HG02623 (cell line): ENCODE measurements at regions not wholly inside any gene's neighbourhood (a gene's known extent, or its start where the extent isn't known, plus 50 kb on each side); places are given as distances from the start of the nearest gene placed in this dataset.
"Not testable (repeated sequence)": the region's sequence is repeated elsewhere in the genome, so short reads cannot be mapped to it uniquely, and the experiment has no call there.

ENCODE experiments used
- ATAC-seq: cut with Tn5 transposase; IDR thresholded peaks from one replicate; pipeline ENCODE4 v1.9.1; 2021; ENCODE audit warnings: moderate library complexity; ENCODE audit not compliant: unreplicated experiment

- ATAC-seq: no peak
These were observed 662.0 kb upstream of the GBE1 start for GRCh38 chr3:82423268-82424030.

DNA sequence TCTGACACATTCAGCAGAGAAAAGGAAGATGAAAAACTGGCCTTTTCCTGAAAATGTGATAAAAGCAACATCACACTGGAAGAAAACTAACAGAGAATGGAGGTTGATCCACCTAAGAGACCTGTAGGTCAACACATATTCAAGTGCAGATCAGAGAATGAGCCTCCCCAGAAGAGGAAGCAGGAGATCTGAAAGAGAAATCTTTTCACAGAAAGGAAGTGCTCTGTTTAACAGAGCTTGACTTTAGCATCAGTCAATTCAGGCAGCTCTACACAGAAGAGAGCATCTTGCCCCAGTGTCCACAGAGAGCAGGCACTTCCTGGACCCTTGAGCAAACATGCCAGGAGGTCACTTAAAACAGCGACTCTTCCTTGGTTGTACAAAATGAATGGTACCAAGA, 655.4 kb upstream of the GBE1 start:
- no peak for ATAC-seq

DNA sequence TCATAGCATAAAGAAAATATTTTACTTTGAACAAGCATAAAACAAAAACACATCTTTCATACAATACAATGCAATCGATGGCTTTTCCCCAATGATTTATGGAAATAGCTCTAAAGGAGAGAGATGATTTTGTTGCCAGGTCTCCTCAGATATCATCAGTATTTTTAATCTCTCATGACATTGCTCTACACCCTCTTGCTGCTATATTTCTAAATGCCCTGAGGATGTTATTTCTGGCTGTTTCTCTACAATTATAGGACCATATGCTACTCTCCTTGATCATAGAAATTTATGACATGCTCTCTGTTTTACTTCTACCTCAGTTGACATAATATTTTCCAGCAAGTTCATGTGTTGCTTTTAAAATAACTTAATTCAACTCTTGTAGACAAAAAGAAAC, 654.9 kb upstream of the GBE1 start:
- ATAC-seq: no peak

GRCh38 chr3:82413171-82413570, 651.7 kb upstream of the GBE1 start:
- no peak for ATAC-seq

DNA sequence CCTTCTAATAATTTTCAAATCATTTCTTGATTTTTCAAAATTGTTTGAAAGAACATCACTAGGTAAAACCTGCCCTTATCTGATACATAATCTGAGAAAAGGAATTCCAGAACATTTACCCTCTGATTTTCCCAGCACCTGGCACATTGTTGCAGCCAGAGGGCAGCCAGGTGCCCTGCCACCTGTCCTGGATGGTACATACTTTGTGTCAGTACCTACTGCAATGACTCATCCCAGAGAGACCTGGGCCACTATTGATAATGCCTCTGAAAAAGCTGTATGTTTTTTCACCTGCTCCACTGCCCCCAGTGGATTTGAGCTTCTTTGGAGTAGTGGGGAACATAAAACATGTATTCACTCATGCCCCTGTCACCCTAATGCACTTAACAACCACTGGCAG, 648.9 kb upstream of the GBE1 start:
- no peak for ATAC-seq

DNA sequence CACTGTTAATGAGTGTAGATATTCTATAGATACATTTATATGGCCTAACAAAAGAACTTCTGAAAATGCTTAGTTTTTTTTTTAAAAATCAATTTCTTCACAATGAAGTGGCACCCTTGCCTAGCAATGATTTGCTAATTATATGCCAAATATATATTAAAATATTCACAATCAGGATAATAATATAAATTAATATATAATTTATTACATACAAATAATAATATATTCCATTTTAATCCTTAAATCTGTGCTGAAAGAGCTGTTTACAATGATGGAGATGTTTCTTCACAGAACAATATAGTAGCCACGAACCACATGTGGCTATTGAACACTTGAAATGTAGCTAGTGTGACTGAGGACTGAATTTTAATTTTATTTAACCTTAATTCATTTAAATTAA, 648.4 kb upstream of the GBE1 start:
- ATAC-seq: no peak

DNA sequence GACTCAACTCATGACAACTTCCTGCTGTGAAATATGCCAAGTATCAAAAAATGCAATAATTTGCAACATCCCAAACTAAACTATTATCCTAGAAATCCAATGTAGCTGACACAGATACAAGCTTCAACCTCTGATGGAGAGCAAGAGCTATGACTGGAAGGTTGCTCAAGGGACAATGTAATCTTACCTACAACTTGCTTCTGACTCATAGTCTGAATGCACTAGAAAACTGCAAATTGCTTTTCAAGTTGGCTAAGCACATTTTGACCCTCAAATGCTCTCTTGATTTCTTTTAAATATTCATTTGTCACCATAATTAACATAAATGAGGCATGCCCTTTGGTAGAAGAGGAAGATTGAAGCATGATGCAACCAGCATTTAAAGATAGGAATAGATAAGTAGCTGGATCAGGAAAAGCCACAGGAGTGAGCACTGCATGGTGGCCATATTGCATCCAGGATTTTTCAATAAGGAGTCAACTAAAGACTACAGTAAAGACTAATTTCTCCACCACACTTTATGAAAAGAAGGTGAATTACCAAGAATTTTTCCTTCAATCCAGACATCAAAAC, 630.8 kb upstream of the GBE1 start:
- no peak for ATAC-seq

- ATAC-seq: no peak
These were observed 629.4 kb upstream of the GBE1 start for GRCh38 chr3:82390868-82391267.

DNA sequence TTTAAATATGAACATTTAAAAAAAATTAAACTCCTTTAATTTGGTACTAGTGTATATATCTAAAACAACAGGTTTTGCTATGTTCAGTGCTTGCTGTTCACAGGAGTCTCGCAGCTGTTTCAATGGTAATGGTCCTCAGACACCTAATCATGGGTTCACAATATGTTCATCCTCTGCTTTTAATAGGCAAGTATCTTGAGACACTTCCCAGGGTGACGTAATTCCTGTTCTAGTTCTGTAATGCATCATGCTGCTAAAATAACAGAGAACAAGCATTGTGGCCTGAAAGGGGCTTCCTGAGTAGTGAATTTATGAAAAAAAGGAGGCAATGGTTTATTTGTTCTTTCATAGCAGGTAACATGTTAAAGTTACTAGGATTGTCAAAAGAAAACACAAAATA, 625.2 kb upstream of the GBE1 start:
- ATAC-seq: no peak

GRCh38 chr3:82384181-82384580, 622.7 kb upstream of the GBE1 start:
- ATAC-seq: no peak

GRCh38 chr3:82382831-82383230, 621.4 kb upstream of the GBE1 start:
- no peak for ATAC-seq

DNA sequence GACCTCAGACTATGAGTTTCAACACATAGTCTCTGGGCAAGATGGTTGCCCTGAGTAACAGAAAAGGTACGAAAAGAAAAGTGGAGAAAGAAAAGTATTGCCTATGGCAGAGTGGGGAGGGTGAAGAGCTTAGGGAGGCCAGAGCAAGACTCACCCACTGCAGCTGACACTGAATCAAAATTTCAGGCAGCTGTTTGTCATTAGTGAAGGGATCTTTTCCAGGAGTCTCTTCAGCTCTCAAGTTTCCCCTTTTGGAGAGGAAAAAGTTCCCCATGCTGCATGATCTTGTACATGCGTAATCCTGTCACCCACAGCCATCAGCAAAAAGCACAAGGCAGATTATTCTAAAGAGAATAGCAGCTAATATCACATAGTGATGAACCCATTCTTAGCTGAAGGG, 616.9 kb upstream of the GBE1 start:
- no peak for ATAC-seq

GRCh38 chr3:82376883-82377282, 615.4 kb upstream of the GBE1 start:
- ATAC-seq: no peak

GRCh38 chr3:82373833-82374232, 612.4 kb upstream of the GBE1 start:
- not testable (repeated sequence) for ATAC-seq

- ATAC-seq: no peak
These were observed 603.4 kb upstream of the GBE1 start for GRCh38 chr3:82364827-82365226.

DNA sequence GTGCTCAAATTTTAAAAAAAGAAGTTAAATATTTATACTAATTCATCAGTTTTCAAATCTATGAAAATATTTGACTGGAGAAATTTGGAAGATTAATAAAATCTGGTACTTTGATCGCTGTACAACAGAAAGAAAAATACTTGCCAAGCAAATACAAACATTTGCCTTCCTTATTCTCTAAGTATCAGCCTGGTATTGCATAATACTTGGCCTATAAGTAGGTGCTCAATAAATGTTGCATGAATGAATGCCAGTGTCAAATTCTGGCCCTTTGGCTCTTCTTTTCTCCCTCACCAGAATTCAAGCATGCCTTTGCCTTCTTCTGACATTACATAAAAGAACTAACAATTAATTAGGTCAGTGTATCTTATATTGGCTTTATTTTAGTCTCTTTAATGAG, 601.7 kb upstream of the GBE1 start:
- no peak for ATAC-seq

- no peak for ATAC-seq
These were observed 593.8 kb upstream of the GBE1 start for GRCh38 chr3:82355228-82355627.

DNA sequence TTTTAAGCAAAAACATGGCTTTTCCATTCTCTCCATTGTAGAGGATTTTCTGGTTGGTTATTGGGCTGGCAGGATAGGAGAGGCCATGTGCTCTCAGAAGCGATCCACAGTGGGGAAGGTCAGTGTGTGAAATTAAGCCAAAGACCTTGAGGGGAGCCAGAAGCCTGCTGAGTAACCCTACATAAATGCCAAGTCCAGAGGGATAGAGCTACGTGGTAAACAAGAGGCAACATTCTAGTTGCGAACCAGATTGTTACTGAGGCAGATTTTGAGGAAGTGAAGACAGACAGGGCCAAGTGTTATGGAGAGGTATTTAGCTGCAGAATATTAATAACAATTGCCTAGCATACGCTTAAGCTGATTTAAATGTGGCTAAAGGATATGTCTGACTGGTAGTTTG, 592.8 kb upstream of the GBE1 start:
- ATAC-seq: no peak

GRCh38 chr3:82353306-82354171, 592.1 kb upstream of the GBE1 start:
- ATAC-seq: no peak

DNA sequence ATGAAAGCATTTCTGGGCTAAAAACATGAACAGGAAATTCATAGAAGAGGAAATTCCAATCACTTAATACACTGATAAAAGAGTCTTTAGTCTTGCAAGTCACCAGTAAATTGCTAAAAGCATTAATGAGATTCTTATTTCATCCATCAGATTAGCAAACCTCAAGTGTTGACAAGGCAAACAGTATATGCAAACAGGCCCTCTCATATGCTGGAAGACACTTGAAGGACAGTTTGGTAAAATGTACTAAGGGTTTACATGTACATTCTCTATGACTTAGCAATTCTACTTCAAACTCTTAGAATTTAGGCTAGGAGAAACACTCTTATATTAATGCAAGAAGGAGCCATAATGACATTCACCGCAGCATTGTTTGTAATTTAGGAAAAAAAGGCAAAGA, 586.1 kb upstream of the GBE1 start:
- no peak for ATAC-seq

DNA sequence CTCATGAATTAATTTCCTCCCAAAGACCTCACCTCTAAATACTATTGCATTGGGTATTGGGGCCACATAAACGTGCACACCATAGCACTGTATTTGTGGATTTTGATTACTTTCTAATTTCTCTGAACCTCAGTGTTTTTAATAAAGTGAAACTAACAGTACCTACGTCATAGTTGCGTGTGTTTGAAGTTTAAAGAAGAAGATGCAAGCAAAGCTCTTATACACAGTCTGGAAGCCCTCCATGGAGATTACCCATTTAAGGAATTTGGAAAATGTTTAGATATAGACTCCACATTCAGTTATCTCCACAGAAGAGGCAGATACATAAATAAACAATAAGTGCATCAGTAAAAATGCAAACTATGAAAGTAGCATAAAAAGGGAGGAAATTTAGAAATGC, 581.1 kb upstream of the GBE1 start:
- ATAC-seq: no peak

GRCh38 chr3:82329300-82329699, 567.9 kb upstream of the GBE1 start:
- ATAC-seq: no peak
